ENCODE measurements at regions not wholly inside any gene's neighbourhood (a gene's known extent, or its start where the extent isn't known, plus 50 kb on each side); places are given as distances from the start of the nearest gene placed in this dataset.

GRCh38 chr1:109847251-109847650 is 63.4 kb upstream of the CSF1 start:
- no peaks in the 10 kb centered on the region for H3K4me1 ChIP-seq (ENCODE audit: control insufficient read depth in 2 of 2, insufficient read depth in 2 of 2, low read length in 2 of 2)
- H3K9me3 ChIP-seq (ENCODE audit: control insufficient read depth in 2 of 3, low read length in 3 of 3): no peaks in the 10 kb centered on the region
- no peak overlapping the region for H3K27ac ChIP-seq (ENCODE audit: low read depth, low read length)
- H3K27me3 Mint-ChIP-seq: peaks cover 0 to 3% (median 0%) of the 10 kb centered on the region in 5 donors
- H3K4me3 ChIP-seq (ENCODE audit: low read length): no peak overlapping the region
- H3K4me3 Mint-ChIP-seq: no peak overlapping the region
- DNase-seq: no peak
- no peaks in the 10 kb centered on the region for H3K36me3 ChIP-seq (ENCODE audit: control insufficient read depth in 2 of 3, insufficient read depth in 3 of 3, low read length in 3 of 3)
- H3K9me3 Mint-ChIP-seq: peaks cover 0 to 5% (median 0%) of the 10 kb centered on the region in 11 donors
- H3K4me1 Mint-ChIP-seq: peaks cover 0 to 7% (median 0%) of the 10 kb centered on the region in 7 donors
- no peak for ATAC-seq
- H3K36me3 Mint-ChIP-seq: peaks cover 0 to 3% (median 0%) of the 10 kb centered on the region in 5 donors
- H3K27ac Mint-ChIP-seq: no peak overlapping the region
- CTCF ChIA-PET: no interaction called here
- no peaks in the 10 kb centered on the region for H3K27me3 ChIP-seq (ENCODE audit: control insufficient read depth in 2 of 2, insufficient read depth in 2 of 2, low read length in 2 of 2)
- POLR2A ChIA-PET: no interaction called here
- intact Hi-C loops (cut with micrococcal nuclease): loop anchor here in 1 of 2 donors (5.0 kb wide), 1 partner anchor 35 kb away; no protein-coding TSS in a partner anchor

DNA sequence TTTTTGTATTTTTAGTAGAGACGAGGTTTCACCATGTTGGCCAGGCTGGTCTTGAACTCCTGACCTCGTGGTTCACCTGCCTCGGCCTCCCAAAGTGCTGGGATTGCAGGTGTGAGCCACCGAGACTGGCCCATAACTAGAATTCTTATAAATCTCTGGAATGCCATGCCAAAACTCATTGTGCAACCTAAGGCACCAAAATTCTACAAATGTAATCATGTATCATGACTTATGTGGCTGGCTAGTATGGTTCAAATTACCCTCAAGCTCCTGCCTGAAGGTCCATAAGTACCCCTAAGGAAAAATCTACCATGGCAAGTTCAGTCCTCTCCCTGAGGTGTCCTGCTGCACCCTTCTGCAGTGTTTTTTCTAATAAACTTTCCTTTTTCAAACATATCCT is 63.8 kb upstream of the CSF1 start:
- POLR2A ChIA-PET: no interaction called here

GRCh38 chr1:109846162-109846561 is 64.5 kb upstream of the CSF1 start:
- H3K4me1 Mint-ChIP-seq: peaks cover 0 to 7% (median 0%) of the 10 kb centered on the region in 7 donors
- DNase-seq (no peak), ATAC-seq (no peak)
- H3K27me3 Mint-ChIP-seq: peaks cover 0 to 3% (median 0%) of the 10 kb centered on the region in 5 donors
- Histone ChIP-seq H3K9me3 (ENCODE audit: control insufficient read depth in 2 of 3, low read length in 3 of 3) (no peaks in the 10 kb centered on the region), H3K27me3 (ENCODE audit: control insufficient read depth in 2 of 2, insufficient read depth in 2 of 2, low read length in 2 of 2) (no peaks in the 10 kb centered on the region), H3K36me3 (ENCODE audit: control insufficient read depth in 2 of 3, insufficient read depth in 3 of 3, low read length in 3 of 3) (no peaks in the 10 kb centered on the region), H3K4me1 (ENCODE audit: control insufficient read depth in 2 of 2, insufficient read depth in 2 of 2, low read length in 2 of 2) (no peaks in the 10 kb centered on the region), H3K4me3 (ENCODE audit: low read length) (no peak overlapping the region), H3K27ac (ENCODE audit: low read depth, low read length) (no peak overlapping the region)
- H3K9me3 Mint-ChIP-seq: peaks cover 0 to 5% (median 0%) of the 10 kb centered on the region in 11 donors
- peaks cover 0 to 3% (median 0%) of the 10 kb centered on the region in 5 donors for H3K36me3 Mint-ChIP-seq
- H3K27ac Mint-ChIP-seq: no peak overlapping the region
- intact Hi-C loops (cut with micrococcal nuclease): loop anchor here in 1 of 2 donors (5.0 kb wide), 1 partner anchor 34 kb away; no protein-coding TSS in a partner anchor
- POLR2A ChIA-PET: interaction anchor here (0.6 kb wide), 1 partner anchor 191 kb away, joined by 4 read pairs; no protein-coding TSS in a partner anchor
- no peak overlapping the region for H3K4me3 Mint-ChIP-seq
- CTCF ChIA-PET: no interaction called here

More for the DNA sequence above, 63.8 kb upstream of the CSF1 start:
- Histone ChIP-seq H3K4me3 (ENCODE audit: low read length) (no peak overlapping the region), H3K27ac (ENCODE audit: low read depth, low read length) (no peak overlapping the region), H3K36me3 (ENCODE audit: control insufficient read depth in 2 of 3, insufficient read depth in 3 of 3, low read length in 3 of 3) (no peaks in the 10 kb centered on the region), H3K4me1 (ENCODE audit: control insufficient read depth in 2 of 2, insufficient read depth in 2 of 2, low read length in 2 of 2) (no peaks in the 10 kb centered on the region), H3K27me3 (ENCODE audit: control insufficient read depth in 2 of 2, insufficient read depth in 2 of 2, low read length in 2 of 2) (no peaks in the 10 kb centered on the region), H3K9me3 (ENCODE audit: control insufficient read depth in 2 of 3, low read length in 3 of 3) (no peaks in the 10 kb centered on the region)
- Mint-ChIP-seq H3K27ac (no peak overlapping the region), H3K4me3 (no peak overlapping the region), H3K27me3 (peaks cover 0 to 3% (median 0%) of the 10 kb centered on the region in 5 donors), H3K36me3 (peaks cover 0 to 3% (median 0%) of the 10 kb centered on the region in 5 donors), H3K4me1 (peaks cover 0 to 7% (median 0%) of the 10 kb centered on the region in 7 donors), H3K9me3 (peaks cover 0 to 5% (median 0%) of the 10 kb centered on the region in 11 donors)
- ATAC-seq (no peak), DNase-seq (no peak)
- CTCF ChIA-PET: no interaction called here
- intact Hi-C loops (cut with micrococcal nuclease): loop anchor here in 1 of 2 donors (5.0 kb wide), 1 partner anchor 35 kb away; no protein-coding TSS in a partner anchor

DNA sequence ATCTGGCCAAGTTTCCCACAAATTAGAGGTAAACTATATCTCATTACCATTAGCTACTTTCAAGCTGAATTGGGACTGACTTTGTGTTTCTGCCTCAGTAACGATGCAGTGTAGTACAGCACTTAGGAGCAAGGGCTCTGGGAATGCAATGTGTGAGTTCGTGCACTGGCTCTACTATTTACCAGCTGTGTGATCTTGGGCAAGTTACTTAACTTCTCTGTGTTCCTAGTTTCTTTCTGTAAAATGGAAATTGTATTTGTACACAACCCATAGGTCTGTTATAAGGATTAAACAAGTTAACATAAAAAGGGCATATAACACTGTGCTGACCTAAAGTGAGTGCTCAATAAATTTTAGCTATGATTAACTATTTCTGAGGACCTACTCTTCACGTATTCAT is 65.0 kb upstream of the CSF1 start:
- Histone ChIP-seq H3K27ac (ENCODE audit: low read depth, low read length) (no peak overlapping the region), H3K4me3 (ENCODE audit: low read length) (no peak overlapping the region), H3K9me3 (ENCODE audit: control insufficient read depth in 2 of 3, low read length in 3 of 3) (no peaks in the 10 kb centered on the region), H3K36me3 (ENCODE audit: control insufficient read depth in 2 of 3, insufficient read depth in 3 of 3, low read length in 3 of 3) (no peaks in the 10 kb centered on the region), H3K4me1 (ENCODE audit: control insufficient read depth in 2 of 2, insufficient read depth in 2 of 2, low read length in 2 of 2) (no peaks in the 10 kb centered on the region), H3K27me3 (ENCODE audit: control insufficient read depth in 2 of 2, insufficient read depth in 2 of 2, low read length in 2 of 2) (no peaks in the 10 kb centered on the region)
- H3K4me1 Mint-ChIP-seq: peaks cover 0 to 7% (median 0%) of the 10 kb centered on the region in 7 donors
- ChIA-PET POLR2A (interaction anchor here (0.6 kb wide), 2 partner anchors 25 to 191 kb away, joined by 4 read pairs; no protein-coding TSS in a partner anchor), CTCF (no interaction called here)
- intact Hi-C loops (cut with micrococcal nuclease): loop anchor here in 1 of 2 donors (5.0 kb wide), 1 partner anchor 33 kb away; no protein-coding TSS in a partner anchor
- DNase-seq (no peak), ATAC-seq (no peak)
- H3K4me3 Mint-ChIP-seq: no peak overlapping the region
- H3K27ac Mint-ChIP-seq: no peak overlapping the region
- H3K27me3 Mint-ChIP-seq: peaks cover 0 to 3% (median 0%) of the 10 kb centered on the region in 5 donors
- peaks cover 0 to 3% (median 0%) of the 10 kb centered on the region in 5 donors for H3K36me3 Mint-ChIP-seq
- peaks cover 0 to 5% (median under 1%) of the 10 kb centered on the region in 11 donors for H3K9me3 Mint-ChIP-seq

GRCh38 chr1:109844609-109845008 is 66.0 kb upstream of the CSF1 start:
- H3K36me3 Mint-ChIP-seq: peaks cover 0 to 4% (median 0%) of the 10 kb centered on the region in 5 donors
- Histone ChIP-seq H3K9me3 (ENCODE audit: control insufficient read depth in 2 of 3, low read length in 3 of 3) (no peaks in the 10 kb centered on the region), H3K27me3 (ENCODE audit: control insufficient read depth in 2 of 2, insufficient read depth in 2 of 2, low read length in 2 of 2) (no peaks in the 10 kb centered on the region), H3K4me1 (ENCODE audit: control insufficient read depth in 2 of 2, insufficient read depth in 2 of 2, low read length in 2 of 2) (no peaks in the 10 kb centered on the region), H3K27ac (ENCODE audit: low read depth, low read length) (no peak overlapping the region), H3K4me3 (ENCODE audit: low read length) (no peak overlapping the region), H3K36me3 (ENCODE audit: control insufficient read depth in 2 of 3, insufficient read depth in 3 of 3, low read length in 3 of 3) (no peaks in the 10 kb centered on the region)
- ChIA-PET POLR2A (no interaction called here), CTCF (no interaction called here)
- H3K9me3 Mint-ChIP-seq: peaks cover 0 to 7% (median 1%) of the 10 kb centered on the region in 11 donors
- intact Hi-C loops (cut with micrococcal nuclease): loop anchor here in 1 of 2 donors (5.0 kb wide), 1 partner anchor 32 kb away; no protein-coding TSS in a partner anchor
- DNase-seq: no peak
- no peak for ATAC-seq
- peaks cover 0 to 4% (median 0%) of the 10 kb centered on the region in 5 donors for H3K27me3 Mint-ChIP-seq
- H3K4me1 Mint-ChIP-seq: peaks cover 0 to 7% (median 0%) of the 10 kb centered on the region in 7 donors
- peak overlapping the region in 2 of 9 donors; percentile 20 to 77 for H3K27ac Mint-ChIP-seq
- H3K4me3 Mint-ChIP-seq: no peak overlapping the region

DNA sequence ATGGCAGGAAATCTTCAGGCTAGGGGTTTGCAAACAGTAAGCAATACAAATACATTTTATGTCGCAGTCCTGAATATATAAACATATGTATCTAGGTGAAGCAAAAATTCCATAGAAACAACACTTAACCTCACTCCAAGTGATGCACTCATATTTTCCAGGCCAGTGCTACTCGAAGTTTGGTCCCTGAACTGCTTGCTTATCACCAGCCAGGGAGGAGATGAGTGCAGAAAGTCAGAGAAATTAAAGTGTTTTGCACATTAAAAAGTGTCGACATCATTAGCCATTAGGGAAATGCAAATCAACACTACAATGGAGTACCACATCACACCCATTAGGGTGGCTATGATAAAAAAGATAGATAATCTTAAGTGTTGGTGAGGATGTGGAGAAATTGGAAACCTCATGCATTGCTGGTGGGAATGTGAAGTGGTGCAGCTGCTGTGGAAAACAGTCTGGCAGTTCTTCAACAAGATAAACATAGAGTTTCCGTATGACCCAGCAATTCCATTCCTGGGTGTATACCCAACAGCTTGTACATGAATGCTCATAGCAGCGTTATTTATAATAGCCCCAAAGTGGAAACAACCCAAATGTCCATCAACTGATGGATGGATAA is 70.5 kb upstream of the CSF1 start:
- CTCF ChIA-PET: no interaction called here
- ATAC-seq: no peak

More for the DNA sequence above, 70.5 kb upstream of the CSF1 start:
- Mint-ChIP-seq H3K36me3 (peaks cover 0 to 8% (median 4%) of the 10 kb centered on the region in 5 donors), H3K27me3 (peaks cover 0 to 11% (median 0%) of the 10 kb centered on the region in 5 donors), H3K9me3 (peaks cover 0 to 32% (median 6%) of the 10 kb centered on the region in 11 donors), H3K4me1 (peaks cover 0 to 3% (median 0%) of the 10 kb centered on the region in 7 donors), H3K4me3 (no peak overlapping the region), H3K27ac (no peak overlapping the region)
- no peaks in the 10 kb centered on the region for H3K27me3 ChIP-seq (ENCODE audit: control insufficient read depth in 2 of 2, insufficient read depth in 2 of 2, low read length in 2 of 2)
- no peak for DNase-seq
- no peaks in the 10 kb centered on the region for H3K36me3 ChIP-seq (ENCODE audit: control insufficient read depth in 2 of 3, insufficient read depth in 3 of 3, low read length in 3 of 3)
- intact Hi-C loops (cut with micrococcal nuclease): no loop called here
- H3K4me3 ChIP-seq (ENCODE audit: low read length): no peak overlapping the region
- H3K9me3 ChIP-seq (ENCODE audit: control insufficient read depth in 2 of 3, low read length in 3 of 3): no peaks in the 10 kb centered on the region
- H3K27ac ChIP-seq (ENCODE audit: low read depth, low read length): no peak overlapping the region
- POLR2A ChIA-PET: no interaction called here
- H3K4me1 ChIP-seq (ENCODE audit: control insufficient read depth in 2 of 2, insufficient read depth in 2 of 2, low read length in 2 of 2): no peaks in the 10 kb centered on the region
